ENCODE measurements at regions not wholly inside any gene's neighbourhood (a gene's known extent, or its start where the extent isn't known, plus 50 kb on each side); places are given as distances from the start of the nearest gene placed in this dataset.

- TF ChIP-seq CTCF (IDR thresholded peaks at IDR 0.05) (no peak), POLR2A (IDR thresholded peaks at IDR 0.05) (no peak), POLR2AphosphoS5 (IDR thresholded peaks at IDR 0.05) (no peak)
These were observed 230.2 kb downstream of the ZNF621 start for GRCh38 chr3:40754994-40755393.

Measured in breast epithelium (tissue), 3 donors.